Bronchial epithelial cell (primary cell): ENCODE measurements at regions not wholly inside any gene's neighbourhood (a gene's known extent, or its start where the extent isn't known, plus 50 kb on each side); places are given as distances from the start of the nearest gene placed in this dataset.
"Not testable (repeated sequence)": the region's sequence is repeated elsewhere in the genome, so short reads cannot be mapped to it uniquely, and the experiment has no call there.

Experiments
- DNase-seq: peaks from one replicate; pipeline ENCODE4 v3.0.0-alpha.2; 2010; ENCODE audit warnings: low read depth
- FAIRE-seq: peaks from 2 replicates; lab custom pipeline; 2011; peaks lifted over from hg19 to GRCh38; lab: Jason Lieb, UNC
- H3K27me3 ChIP-seq: 2 replicates; pipeline ENCODE4 v1.5.1; 2011; ENCODE audit warnings: low read length; ENCODE audit not compliant: control insufficient read depth, insufficient read depth
- H3K36me3 ChIP-seq: 2 replicates; pipeline ENCODE4 v1.5.1; 2011; ENCODE audit warnings: low read length; ENCODE audit not compliant: control insufficient read depth, insufficient read depth
- H3K4me3 ChIP-seq: 2 replicates; pipeline ENCODE4 v1.5.1; 2011; ENCODE audit warnings: mild to moderate bottlenecking, low read depth, low read length, control low read depth
- TF ChIP-seq, protein P1 (sequence below): IDR thresholded peaks from 2 replicates; pipeline ENCODE4 v1.5.1; 2011; ENCODE audit warnings: mild to moderate bottlenecking, moderate library complexity, low read length, control low read depth, inconsistent platforms; ENCODE audit not compliant: insufficient read depth, severe bottlenecking

DNA sequence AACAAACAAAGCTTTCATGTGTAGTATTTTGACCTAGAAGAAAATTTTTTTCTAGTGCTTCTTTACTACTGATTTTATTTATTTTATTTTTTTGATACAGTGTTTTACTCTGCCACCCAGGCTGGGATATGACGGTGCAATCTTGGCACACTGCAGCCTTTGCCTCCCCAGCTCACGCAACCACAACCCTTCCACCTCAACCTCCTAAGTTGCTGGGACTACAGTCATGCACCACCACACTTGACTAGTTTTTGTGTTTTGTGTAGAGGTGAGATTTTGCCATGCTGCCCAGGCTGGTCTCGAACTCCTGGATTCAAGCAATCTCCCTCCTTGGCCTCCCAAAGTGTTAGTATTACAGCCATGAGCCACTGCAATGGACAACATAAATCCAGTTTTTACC, 1234.0 kb downstream of the CDY2B start:
- no peaks in the 10 kb centered on the region for H3K36me3 ChIP-seq
- no peak for DNase-seq
- H3K27me3 ChIP-seq, result no peaks in the 10 kb centered on the region
- no peak for FAIRE-seq
- no peak overlapping the region for H3K4me3 ChIP-seq
- TF ChIP-seq, protein P1, sequence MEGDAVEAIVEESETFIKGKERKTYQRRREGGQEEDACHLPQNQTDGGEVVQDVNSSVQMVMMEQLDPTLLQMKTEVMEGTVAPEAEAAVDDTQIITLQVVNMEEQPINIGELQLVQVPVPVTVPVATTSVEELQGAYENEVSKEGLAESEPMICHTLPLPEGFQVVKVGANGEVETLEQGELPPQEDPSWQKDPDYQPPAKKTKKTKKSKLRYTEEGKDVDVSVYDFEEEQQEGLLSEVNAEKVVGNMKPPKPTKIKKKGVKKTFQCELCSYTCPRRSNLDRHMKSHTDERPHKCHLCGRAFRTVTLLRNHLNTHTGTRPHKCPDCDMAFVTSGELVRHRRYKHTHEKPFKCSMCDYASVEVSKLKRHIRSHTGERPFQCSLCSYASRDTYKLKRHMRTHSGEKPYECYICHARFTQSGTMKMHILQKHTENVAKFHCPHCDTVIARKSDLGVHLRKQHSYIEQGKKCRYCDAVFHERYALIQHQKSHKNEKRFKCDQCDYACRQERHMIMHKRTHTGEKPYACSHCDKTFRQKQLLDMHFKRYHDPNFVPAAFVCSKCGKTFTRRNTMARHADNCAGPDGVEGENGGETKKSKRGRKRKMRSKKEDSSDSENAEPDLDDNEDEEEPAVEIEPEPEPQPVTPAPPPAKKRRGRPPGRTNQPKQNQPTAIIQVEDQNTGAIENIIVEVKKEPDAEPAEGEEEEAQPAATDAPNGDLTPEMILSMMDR, result no peak

DNA sequence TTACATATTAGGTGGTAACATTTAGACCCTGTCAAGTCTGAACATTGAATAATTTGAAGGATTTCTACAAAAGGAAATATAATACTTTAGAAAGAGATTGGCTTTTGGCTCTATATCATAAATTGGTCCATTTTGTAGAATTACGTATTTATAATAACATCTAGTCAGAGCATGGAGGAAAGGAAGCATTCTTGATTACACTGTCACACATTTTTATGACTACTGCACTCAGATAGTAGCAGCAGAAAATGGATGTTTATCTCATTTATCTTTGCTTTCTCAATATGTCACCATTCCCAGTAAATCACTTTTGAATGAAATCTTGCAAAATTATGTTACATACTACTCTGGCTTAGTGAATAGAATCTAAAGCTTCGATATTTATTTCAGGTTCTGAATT, 1234.6 kb downstream of the CDY2B start:
- Histone ChIP-seq H3K4me3 (no peak overlapping the region), H3K27me3 (no peaks in the 10 kb centered on the region), H3K36me3 (no peaks in the 10 kb centered on the region)
- TF ChIP-seq, protein P1, result no peak
- DNase-seq (no peak), FAIRE-seq (no peak)

- Histone ChIP-seq H3K27me3 (no peaks in the 10 kb centered on the region), H3K4me3 (no peak overlapping the region), H3K36me3 (no peaks in the 10 kb centered on the region)
- TF ChIP-seq, protein P1, result no peak
- FAIRE-seq (no peak), DNase-seq (peak; percentile 8)
These were observed 1235.7 kb downstream of the CDY2B start for GRCh38 chrY:16644270-16644800.

- Histone ChIP-seq H3K4me3 (no peak overlapping the region), H3K36me3 (no peaks in the 10 kb centered on the region), H3K27me3 (no peaks in the 10 kb centered on the region)
- TF ChIP-seq, protein P1, result peak; percentile 50
- FAIRE-seq (no peak), DNase-seq (peak; percentile 46)
These were observed 1240.2 kb downstream of the CDY2B start for GRCh38 chrY:16639777-16640176.

DNA sequence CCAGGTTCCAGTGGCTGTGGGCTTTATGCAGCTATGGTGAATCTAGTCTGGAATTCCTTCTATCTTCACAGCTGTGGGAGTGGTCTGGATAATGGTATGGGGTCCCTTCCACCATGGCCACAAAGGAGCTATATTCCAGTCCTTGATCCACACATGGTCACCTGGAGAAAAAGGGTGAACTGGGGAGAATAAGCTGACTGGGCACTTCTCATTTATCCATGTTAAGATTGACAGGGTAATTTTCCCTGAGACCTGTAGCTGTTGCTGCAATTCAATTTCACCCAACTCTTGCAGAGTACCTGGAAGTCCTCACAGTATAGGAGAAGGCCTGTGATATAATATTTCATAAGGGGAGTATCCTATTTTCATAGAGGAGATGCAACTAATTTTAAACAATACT, 1241.3 kb downstream of the CDY2B start:
- H3K36me3 ChIP-seq, H3K27me3 ChIP-seq, DNase-seq, FAIRE-seq, H3K4me3 ChIP-seq: not testable (repeated sequence)

DNA sequence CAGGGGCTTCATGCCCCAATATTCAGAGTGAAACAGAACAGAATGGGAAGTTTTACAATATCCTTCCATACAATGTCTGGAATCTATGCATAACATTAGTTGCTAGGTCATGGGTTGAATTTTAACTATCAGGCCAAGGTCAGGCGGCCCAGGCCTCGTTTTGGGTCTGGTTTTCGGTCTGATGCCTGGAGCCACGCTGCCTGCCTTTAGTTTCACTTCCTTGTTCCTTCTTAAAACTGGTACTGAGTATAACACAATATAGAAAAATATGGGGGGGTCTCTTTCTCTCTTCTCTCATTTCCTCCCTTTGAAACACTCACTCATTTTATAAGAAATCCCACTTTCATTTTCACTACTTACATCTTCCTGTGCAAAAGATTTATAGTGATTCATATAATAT, 1243.8 kb downstream of the CDY2B start:
- H3K4me3 ChIP-seq, result no peak overlapping the region
- no peak for FAIRE-seq
- TF ChIP-seq, protein P1, result no peak
- DNase-seq, result no peak
- H3K27me3 ChIP-seq, result no peaks in the 10 kb centered on the region
- no peaks in the 10 kb centered on the region for H3K36me3 ChIP-seq
